ENCODE measurements at regions not wholly inside any gene's neighbourhood (a gene's known extent, or its start where the extent isn't known, plus 50 kb on each side); places are given as distances from the start of the nearest gene placed in this dataset.

- H2BK12ac ChIP-seq (ENCODE audit: low read length in 2 of 2): no peak overlapping the region
- H3K9me3 ChIP-seq (ENCODE audit: control insufficient read depth, low read length): no peaks in the 10 kb centered on the region
- peaks cover 13% of the 10 kb centered on the region for H3K4me1 ChIP-seq (ENCODE audit: control insufficient read depth, insufficient read depth, low read depth, low read length)
- DNase-seq: peak; percentile 11
- 90% methylated on average over 4 of the region's 4 CpGs for WGBS
- no peak overlapping the region for H3K4me3 ChIP-seq (ENCODE audit: insufficient read depth in 1 of 2, low read depth in 1 of 2, low read length in 2 of 2)
- H3K4me2 ChIP-seq (ENCODE audit: low read length, poor library complexity, severe bottlenecking): no peak overlapping the region
- H4K8ac ChIP-seq (ENCODE audit: low read length): no peak overlapping the region
- no peak overlapping the region for H3K18ac ChIP-seq (ENCODE audit: low read depth in 1 of 2, low read length in 2 of 2)
- no peak overlapping the region for H2BK15ac ChIP-seq (ENCODE audit: low read depth, poor library complexity, severe bottlenecking)
- H2BK5ac ChIP-seq (ENCODE audit: low read depth, low read length, poor library complexity, severe bottlenecking): no peak overlapping the region
- H4K91ac ChIP-seq (ENCODE audit: low read length): no peak overlapping the region
- H2AFZ ChIP-seq (ENCODE audit: low read depth, low read length): no peak overlapping the region
- H3K23ac ChIP-seq (ENCODE audit: low read length in 2 of 2): no peak overlapping the region
- H3K4ac ChIP-seq (ENCODE audit: low read depth in 1 of 2, low read length in 2 of 2): no peak overlapping the region
- H2BK120ac ChIP-seq (ENCODE audit: low read depth, low read length): no peak overlapping the region
- no peak overlapping the region for H3K27ac ChIP-seq (ENCODE audit: low read length, poor library complexity, severe bottlenecking)
- peak overlapping the region; percentile 15 for H2AK5ac ChIP-seq (ENCODE audit: low read length, severe bottlenecking)
- no peaks in the 10 kb centered on the region for H3K36me3 ChIP-seq (ENCODE audit: control insufficient read depth in 1 of 2, insufficient read depth in 2 of 2, low read depth in 1 of 2, low read length in 2 of 2)
- H3K79me1 ChIP-seq (replicated peaks; ENCODE audit: low read length, poor library complexity, severe bottlenecking): no peaks in the 10 kb centered on the region
- peak overlapping the region in 1 of 2 experiments; percentile 56 for H3K14ac ChIP-seq (ENCODE audit: low read length in 2 of 2)
- no peak overlapping the region for H3K9ac ChIP-seq (ENCODE audit: low read length)
- H3K27me3 ChIP-seq (ENCODE audit: control insufficient read depth in 1 of 2, insufficient read depth in 1 of 2, low read length in 2 of 2): peaks cover 0 to 13% of the 10 kb centered on the region in 2 experiments
These were observed 245.6 kb downstream of the SIPA1L2 start for GRCh38 chr1:232384171-232384883.

- Histone ChIP-seq H2AFZ (ENCODE audit: low read depth, low read length) (no peak overlapping the region), H3K18ac (ENCODE audit: low read depth in 1 of 2, low read length in 2 of 2) (no peak overlapping the region), H2BK15ac (ENCODE audit: low read depth, poor library complexity, severe bottlenecking) (peak overlapping the region; percentile 77), H3K4me2 (ENCODE audit: low read length, poor library complexity, severe bottlenecking) (no peak overlapping the region), H3K4me1 (ENCODE audit: control insufficient read depth, insufficient read depth, low read depth, low read length) (peaks cover 13% of the 10 kb centered on the region), H3K27ac (ENCODE audit: low read length, poor library complexity, severe bottlenecking) (no peak overlapping the region), H3K14ac (ENCODE audit: low read length in 2 of 2) (peak overlapping the region in 1 of 2 experiments; percentile 56), H3K4me3 (ENCODE audit: insufficient read depth in 1 of 2, low read depth in 1 of 2, low read length in 2 of 2) (no peak overlapping the region), H3K9ac (ENCODE audit: low read length) (no peak overlapping the region), H3K9me3 (ENCODE audit: control insufficient read depth, low read length) (no peaks in the 10 kb centered on the region), H4K91ac (ENCODE audit: low read length) (no peak overlapping the region), H3K36me3 (ENCODE audit: control insufficient read depth in 1 of 2, insufficient read depth in 2 of 2, low read depth in 1 of 2, low read length in 2 of 2) (no peaks in the 10 kb centered on the region), H3K79me1 (replicated peaks; ENCODE audit: low read length, poor library complexity, severe bottlenecking) (no peaks in the 10 kb centered on the region), H3K23ac (ENCODE audit: low read length in 2 of 2) (no peak overlapping the region), H2BK120ac (ENCODE audit: low read depth, low read length) (no peak overlapping the region), H2BK12ac (ENCODE audit: low read length in 2 of 2) (no peak overlapping the region), H4K8ac (ENCODE audit: low read length) (no peak overlapping the region), H3K27me3 (ENCODE audit: control insufficient read depth in 1 of 2, insufficient read depth in 1 of 2, low read length in 2 of 2) (peaks cover 0 to 13% of the 10 kb centered on the region in 2 experiments), H3K4ac (ENCODE audit: low read depth in 1 of 2, low read length in 2 of 2) (no peak overlapping the region), H2AK5ac (ENCODE audit: low read length, severe bottlenecking) (no peak overlapping the region), H2BK5ac (ENCODE audit: low read depth, low read length, poor library complexity, severe bottlenecking) (no peak overlapping the region)
- 91% methylated on average over 13 of the region's 13 CpGs for WGBS
- DNase-seq: no peak
These were observed 246.3 kb downstream of the SIPA1L2 start for GRCh38 chr1:232383455-232384123.

- Histone ChIP-seq H2BK120ac (ENCODE audit: low read depth, low read length) (no peak overlapping the region), H3K4me1 (ENCODE audit: control insufficient read depth, insufficient read depth, low read depth, low read length) (peaks cover 15% of the 10 kb centered on the region), H3K27ac (ENCODE audit: low read length, poor library complexity, severe bottlenecking) (no peak overlapping the region), H2BK12ac (ENCODE audit: low read length in 2 of 2) (no peak overlapping the region), H3K9ac (ENCODE audit: low read length) (peak overlapping the region; percentile 51), H3K27me3 (ENCODE audit: control insufficient read depth in 1 of 2, insufficient read depth in 1 of 2, low read length in 2 of 2) (peaks cover 0 to 13% of the 10 kb centered on the region in 2 experiments), H3K4me3 (ENCODE audit: insufficient read depth in 1 of 2, low read depth in 1 of 2, low read length in 2 of 2) (no peak overlapping the region), H3K36me3 (ENCODE audit: control insufficient read depth in 1 of 2, insufficient read depth in 2 of 2, low read depth in 1 of 2, low read length in 2 of 2) (no peaks in the 10 kb centered on the region), H4K8ac (ENCODE audit: low read length) (no peak overlapping the region), H2AFZ (ENCODE audit: low read depth, low read length) (no peak overlapping the region), H2BK15ac (ENCODE audit: low read depth, poor library complexity, severe bottlenecking) (no peak overlapping the region), H3K18ac (ENCODE audit: low read depth in 1 of 2, low read length in 2 of 2) (no peak overlapping the region), H3K14ac (ENCODE audit: low read length in 2 of 2) (no peak overlapping the region), H2BK5ac (ENCODE audit: low read depth, low read length, poor library complexity, severe bottlenecking) (no peak overlapping the region), H3K4me2 (ENCODE audit: low read length, poor library complexity, severe bottlenecking) (no peak overlapping the region), H3K4ac (ENCODE audit: low read depth in 1 of 2, low read length in 2 of 2) (no peak overlapping the region), H4K91ac (ENCODE audit: low read length) (no peak overlapping the region), H3K79me1 (replicated peaks; ENCODE audit: low read length, poor library complexity, severe bottlenecking) (no peaks in the 10 kb centered on the region), H2AK5ac (ENCODE audit: low read length, severe bottlenecking) (no peak overlapping the region), H3K9me3 (ENCODE audit: control insufficient read depth, low read length) (no peaks in the 10 kb centered on the region), H3K23ac (ENCODE audit: low read length in 2 of 2) (no peak overlapping the region)
- 96% methylated on average over 4 of the region's 4 CpGs for WGBS
- no peak for DNase-seq
These were observed 247.3 kb downstream of the SIPA1L2 start for GRCh38 chr1:232382671-232383070.

GRCh38 chr1:232381394-232382100 lies 248.4 kb downstream of the SIPA1L2 start:
- no peak overlapping the region for H2BK120ac ChIP-seq (ENCODE audit: low read depth, low read length)
- no peak overlapping the region for H3K9ac ChIP-seq (ENCODE audit: low read length)
- no peaks in the 10 kb centered on the region for H3K36me3 ChIP-seq (ENCODE audit: control insufficient read depth in 1 of 2, insufficient read depth in 2 of 2, low read depth in 1 of 2, low read length in 2 of 2)
- H4K8ac ChIP-seq (ENCODE audit: low read length): no peak overlapping the region
- WGBS: 92% methylated on average over 6 of the region's 10 CpGs
- H2AFZ ChIP-seq (ENCODE audit: low read depth, low read length): no peak overlapping the region
- no peak overlapping the region for H3K4me2 ChIP-seq (ENCODE audit: low read length, poor library complexity, severe bottlenecking)
- no peak overlapping the region for H4K91ac ChIP-seq (ENCODE audit: low read length)
- no peak overlapping the region for H3K18ac ChIP-seq (ENCODE audit: low read depth in 1 of 2, low read length in 2 of 2)
- H2BK15ac ChIP-seq (ENCODE audit: low read depth, poor library complexity, severe bottlenecking): no peak overlapping the region
- H3K9me3 ChIP-seq (ENCODE audit: control insufficient read depth, low read length): no peaks in the 10 kb centered on the region
- DNase-seq: no peak
- H3K23ac ChIP-seq (ENCODE audit: low read length in 2 of 2): no peak overlapping the region
- H3K4me3 ChIP-seq (ENCODE audit: insufficient read depth in 1 of 2, low read depth in 1 of 2, low read length in 2 of 2): no peak overlapping the region
- peaks cover 15% of the 10 kb centered on the region for H3K4me1 ChIP-seq (ENCODE audit: control insufficient read depth, insufficient read depth, low read depth, low read length)
- no peak overlapping the region for H3K14ac ChIP-seq (ENCODE audit: low read length in 2 of 2)
- no peaks in the 10 kb centered on the region for H3K79me1 ChIP-seq (replicated peaks; ENCODE audit: low read length, poor library complexity, severe bottlenecking)
- no peak overlapping the region for H3K4ac ChIP-seq (ENCODE audit: low read depth in 1 of 2, low read length in 2 of 2)
- H2BK5ac ChIP-seq (ENCODE audit: low read depth, low read length, poor library complexity, severe bottlenecking): no peak overlapping the region
- H2BK12ac ChIP-seq (ENCODE audit: low read length in 2 of 2): no peak overlapping the region
- no peak overlapping the region for H2AK5ac ChIP-seq (ENCODE audit: low read length, severe bottlenecking)
- peaks cover 0 to 13% of the 10 kb centered on the region in 2 experiments for H3K27me3 ChIP-seq (ENCODE audit: control insufficient read depth in 1 of 2, insufficient read depth in 1 of 2, low read length in 2 of 2)
- H3K27ac ChIP-seq (ENCODE audit: low read length, poor library complexity, severe bottlenecking): no peak overlapping the region

Measured in mesenchymal stem cell (in vitro differentiated cells and primary cell).